Left lobe of liver (tissue), 2 donors: ENCODE measurements at regions not wholly inside any gene's neighbourhood (a gene's known extent, or its start where the extent isn't known, plus 50 kb on each side); places are given as distances from the start of the nearest gene placed in this dataset.
"Not testable (repeated sequence)": the region's sequence is repeated elsewhere in the genome, so short reads cannot be mapped to it uniquely, and the experiment has no call there.

Source experiments
- ATAC-seq: fragments of 200-7000 bp; cut with Tn5 transposase; one replicate; pipeline ENCODE4 v1.9.1; 2020; ENCODE audit warnings: mild to moderate bottlenecking, moderate library complexity
- DNase-seq: peaks from one replicate; pipeline ENCODE4 v3.0.0-alpha.2; 2020; ENCODE audit warnings: low spot score
- donor health status: DM: no; HTN: no; CAD: no; lungs with moderate emphysema.
- donor health status: DM: no; HTN: yes; CAD: no.

- DNase-seq (no peak), ATAC-seq (no peak)
Measured at GRCh38 chr22:48494968-48495750, 1332.5 kb downstream of the BRD1 start.

- no peak for DNase-seq
Measured at GRCh38 chr22:48494256-48494967, 1333.3 kb downstream of the BRD1 start.

GRCh38 chr22:48493733-48494132 is 1333.9 kb downstream of the BRD1 start:
- no peak for ATAC-seq
- no peak for DNase-seq

More at GRCh38 chr22:48494256-48494967, 1333.3 kb downstream of the BRD1 start:
- ATAC-seq: no peak

GRCh38 chr22:48492366-48493320 is 1335.0 kb downstream of the BRD1 start:
- peak; percentile 91 for ATAC-seq
- no peak for DNase-seq

- DNase-seq (no peak), ATAC-seq (no peak)
Measured at GRCh38 chr22:48491451-48491941, 1336.2 kb downstream of the BRD1 start.

GRCh38 chr22:48490500-48491411 is 1336.9 kb downstream of the BRD1 start:
- ATAC-seq (no peak), DNase-seq (peak; percentile 23)

GRCh38 chr22:48489551-48490499 is 1337.8 kb downstream of the BRD1 start:
- peak; percentile 35 for DNase-seq
- no peak for ATAC-seq

- DNase-seq (peak; percentile 27), ATAC-seq (no peak)
Measured at GRCh38 chr22:48488611-48489511, 1338.8 kb downstream of the BRD1 start.

- DNase-seq (peak; percentile 8), ATAC-seq (no peak)
Measured at GRCh38 chr22:48488149-48488551, 1339.5 kb downstream of the BRD1 start.

- DNase-seq (peak; percentile 18), ATAC-seq (no peak)
Measured at GRCh38 chr22:48486558-48486957, 1341.1 kb downstream of the BRD1 start.

- ATAC-seq (no peak), DNase-seq (peak; percentile 28)
Measured at GRCh38 chr22:48486134-48486532, 1341.5 kb downstream of the BRD1 start.

GRCh38 chr22:48485149-48486133 is 1342.2 kb downstream of the BRD1 start:
- DNase-seq (peak; percentile 40), ATAC-seq (no peak)

- ATAC-seq (no peak), DNase-seq (peak; percentile 21)
Measured at GRCh38 chr22:48483764-48484528, 1343.7 kb downstream of the BRD1 start.

- no peak for ATAC-seq
- DNase-seq: no peak
Measured at GRCh38 chr22:48482771-48483170, 1344.9 kb downstream of the BRD1 start.

GRCh38 chr22:48482198-48482597 is 1345.5 kb downstream of the BRD1 start:
- not testable (repeated sequence) for ATAC-seq

GRCh38 chr22:48481748-48482147 is 1345.9 kb downstream of the BRD1 start:
- DNase-seq (peak; percentile 3), ATAC-seq (no peak)

More at GRCh38 chr22:48482198-48482597, 1345.5 kb downstream of the BRD1 start:
- peak; percentile 3 for DNase-seq
